ENCODE measurements at regions not wholly inside any gene's neighbourhood (a gene's known extent, or its start where the extent isn't known, plus 50 kb on each side); places are given as distances from the start of the nearest gene placed in this dataset.

GRCh38 chr3:153349108-153349499 is 187.1 kb downstream of the RAP2B start:
- TF ChIP-seq CTCF (IDR thresholded peaks at IDR 0.05; ENCODE audit: low read depth, low read length, poor library complexity, severe bottlenecking) (no peak), EZH2phosphoT487 (IDR thresholded peaks at IDR 0.05; ENCODE audit: borderline replicate concordance, low read length) (no peak)
